ENCODE measurements at regions not wholly inside any gene's neighbourhood (a gene's known extent, or its start where the extent isn't known, plus 50 kb on each side); places are given as distances from the start of the nearest gene placed in this dataset.

GRCh38 chr12:33786532-33786931, 235.8 kb upstream of the ALG10 start:
- H3K36me3 ChIP-seq (ENCODE audit: control insufficient read depth in 4 of 4, insufficient read depth in 4 of 4, low read length in 4 of 4), result no peaks in the 10 kb centered on the region
- no peaks in the 10 kb centered on the region for H3K4me1 ChIP-seq (ENCODE audit: control insufficient read depth in 5 of 5, insufficient read depth in 5 of 5, low read length in 5 of 5)
- no peak for TF ChIP-seq CTCF (IDR thresholded peaks at IDR 0.05; ENCODE audit: control extremely low read depth, extremely low read depth)
- H3K27ac ChIP-seq (ENCODE audit: low read depth in 1 of 2, low read length in 1 of 2), result no peak overlapping the region
- peaks cover 0 to 2% (median 0%) of the 10 kb centered on the region in 4 donors for H3K9me3 ChIP-seq (ENCODE audit: control insufficient read depth in 4 of 4, insufficient read depth in 3 of 4, low read length in 3 of 4)
- H3K9ac ChIP-seq (ENCODE audit: insufficient read depth in 1 of 2, low read length in 2 of 2), result no peak overlapping the region
- DNase-seq (no peak), ATAC-seq (ENCODE audit: insufficient read depth, low FRiP score) (no peak)
- H3K4me3 ChIP-seq, result no peak overlapping the region
- no peaks in the 10 kb centered on the region for H3K27me3 ChIP-seq (ENCODE audit: control insufficient read depth in 3 of 3, insufficient read depth in 3 of 3, low read length in 2 of 3)

DNA sequence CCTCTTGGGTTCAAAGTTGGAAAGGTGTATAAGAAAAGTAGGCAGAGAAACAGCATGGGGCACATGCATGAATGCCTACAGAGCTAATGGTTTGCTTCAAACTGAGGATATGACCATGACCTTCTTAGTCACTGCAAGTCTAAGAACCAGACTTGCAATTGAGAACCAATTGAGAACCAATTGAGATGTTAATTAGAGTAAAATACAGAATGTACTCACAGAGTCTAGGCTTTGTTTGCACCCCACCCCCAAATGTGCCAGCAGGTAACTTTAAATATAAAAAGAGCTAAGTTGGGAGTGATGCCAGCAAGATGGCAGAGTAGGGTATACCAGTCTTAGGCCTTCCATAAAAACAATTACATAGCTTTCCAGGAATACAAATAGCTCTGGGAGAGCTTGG, 227.3 kb upstream of the ALG10 start:
- no peak overlapping the region for H3K27ac ChIP-seq (ENCODE audit: low read depth in 1 of 2, low read length in 1 of 2)
- ATAC-seq (ENCODE audit: insufficient read depth, low FRiP score) (no peak), DNase-seq (no peak)
- no peak overlapping the region for H3K9ac ChIP-seq (ENCODE audit: insufficient read depth in 1 of 2, low read length in 2 of 2)
- no peaks in the 10 kb centered on the region for H3K36me3 ChIP-seq (ENCODE audit: control insufficient read depth in 4 of 4, insufficient read depth in 4 of 4, low read length in 4 of 4)
- no peaks in the 10 kb centered on the region for H3K27me3 ChIP-seq (ENCODE audit: control insufficient read depth in 3 of 3, insufficient read depth in 3 of 3, low read length in 2 of 3)
- TF ChIP-seq CTCF (IDR thresholded peaks at IDR 0.05; ENCODE audit: control extremely low read depth, extremely low read depth), result no peak
- no peaks in the 10 kb centered on the region for H3K4me1 ChIP-seq (ENCODE audit: control insufficient read depth in 5 of 5, insufficient read depth in 5 of 5, low read length in 5 of 5)
- H3K4me3 ChIP-seq, result no peak overlapping the region
- peaks cover 0 to 5% (median 0%) of the 10 kb centered on the region in 4 donors for H3K9me3 ChIP-seq (ENCODE audit: control insufficient read depth in 4 of 4, insufficient read depth in 3 of 4, low read length in 3 of 4)

DNA sequence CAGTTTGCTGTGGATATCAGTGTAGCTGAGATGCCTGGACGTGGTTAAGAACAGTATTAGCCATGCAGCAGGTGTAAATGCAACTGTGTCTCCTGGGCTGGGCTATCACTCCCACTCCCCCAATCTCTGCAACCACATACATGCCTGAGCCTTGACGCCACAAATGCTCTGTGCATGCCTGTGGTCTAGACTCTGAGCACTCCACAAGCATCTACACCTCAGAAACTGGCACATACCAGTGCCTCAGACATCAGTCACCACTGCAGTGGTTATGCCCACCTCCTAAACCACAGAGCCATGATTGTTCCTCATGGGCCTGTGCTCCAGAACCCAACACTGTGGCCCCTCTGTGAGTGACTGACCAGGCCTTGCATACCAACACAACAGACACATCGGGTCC, 226.8 kb upstream of the ALG10 start:
- 61 to 72% methylated on average over 3 of the region's 3 CpGs for WGBS, 2 donors
- no peak for ATAC-seq (ENCODE audit: insufficient read depth, low FRiP score)
- no peak for TF ChIP-seq CTCF (IDR thresholded peaks at IDR 0.05; ENCODE audit: control extremely low read depth, extremely low read depth)

DNA sequence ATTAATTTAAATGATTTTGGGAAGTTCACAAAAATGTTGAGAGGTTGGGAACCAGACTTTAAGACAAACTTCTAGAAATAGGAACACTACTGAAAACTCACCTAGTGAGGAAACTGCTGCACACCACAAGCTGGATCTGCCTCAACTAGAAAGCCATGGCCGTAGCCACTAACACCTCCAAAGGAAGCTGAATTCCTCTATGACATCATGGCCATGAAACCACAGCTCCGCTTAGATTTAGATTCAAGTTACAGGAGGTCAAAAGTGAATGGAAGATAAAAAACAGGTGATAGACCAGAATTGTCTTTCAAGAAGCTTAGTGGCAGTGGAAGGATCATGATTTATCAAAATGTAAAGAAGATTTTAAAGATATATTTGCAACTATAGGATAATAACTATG, 208.8 kb upstream of the ALG10 start:
- peaks cover 0 to 9% (median 4%) of the 10 kb centered on the region in 4 donors for H3K9me3 ChIP-seq (ENCODE audit: control insufficient read depth in 4 of 4, insufficient read depth in 3 of 4, low read length in 3 of 4)
- H3K27me3 ChIP-seq (ENCODE audit: control insufficient read depth in 3 of 3, insufficient read depth in 3 of 3, low read length in 2 of 3), result no peaks in the 10 kb centered on the region
- no peak overlapping the region for H3K4me3 ChIP-seq
- no peaks in the 10 kb centered on the region for H3K4me1 ChIP-seq (ENCODE audit: control insufficient read depth in 5 of 5, insufficient read depth in 5 of 5, low read length in 5 of 5)
- no peak for ATAC-seq (ENCODE audit: insufficient read depth, low FRiP score)
- WGBS, 2 donors, result 79 to 83% methylated on average over 2 of the region's 2 CpGs
- no peaks in the 10 kb centered on the region for H3K36me3 ChIP-seq (ENCODE audit: control insufficient read depth in 4 of 4, insufficient read depth in 4 of 4, low read length in 4 of 4)
- H3K27ac ChIP-seq (ENCODE audit: low read depth in 1 of 2, low read length in 1 of 2), result no peak overlapping the region
- no peak for DNase-seq
- no peak overlapping the region for H3K9ac ChIP-seq (ENCODE audit: insufficient read depth in 1 of 2, low read length in 2 of 2)
- TF ChIP-seq CTCF (IDR thresholded peaks at IDR 0.05; ENCODE audit: control extremely low read depth, extremely low read depth), result no peak

More for the DNA sequence above, 226.8 kb upstream of the ALG10 start:
- no peaks in the 10 kb centered on the region for H3K27me3 ChIP-seq (ENCODE audit: control insufficient read depth in 3 of 3, insufficient read depth in 3 of 3, low read length in 2 of 3)
- peaks cover 0 to 5% (median 0%) of the 10 kb centered on the region in 4 donors for H3K9me3 ChIP-seq (ENCODE audit: control insufficient read depth in 4 of 4, insufficient read depth in 3 of 4, low read length in 3 of 4)
- H3K4me3 ChIP-seq, result no peak overlapping the region
- H3K36me3 ChIP-seq (ENCODE audit: control insufficient read depth in 4 of 4, insufficient read depth in 4 of 4, low read length in 4 of 4), result no peaks in the 10 kb centered on the region
- H3K9ac ChIP-seq (ENCODE audit: insufficient read depth in 1 of 2, low read length in 2 of 2), result no peak overlapping the region
- DNase-seq, result no peak
- no peaks in the 10 kb centered on the region for H3K4me1 ChIP-seq (ENCODE audit: control insufficient read depth in 5 of 5, insufficient read depth in 5 of 5, low read length in 5 of 5)
- H3K27ac ChIP-seq (ENCODE audit: low read depth in 1 of 2, low read length in 1 of 2), result no peak overlapping the region

Measured in lung (tissue), 11 donors.